GM10266 (cell line): ENCODE measurements at regions not wholly inside any gene's neighbourhood (a gene's known extent, or its start where the extent isn't known, plus 50 kb on each side); places are given as distances from the start of the nearest gene placed in this dataset.

Experiments used
- DNase-seq: peaks from one replicate; pipeline ENCODE4 v3.0.0; 2012; ENCODE audit errors: extremely low spot score
- CTCF ChIP-seq: IDR thresholded peaks from 2 replicates; pipeline ENCODE4 v1.5.1; 2012; ENCODE audit warnings: mild to moderate bottlenecking, low read depth; ENCODE audit not compliant: control insufficient read depth, insufficient read depth; ENCODE audit errors: missing control alignments

GRCh38 chr2:61722318-61722717 is 131.5 kb downstream of the FAM161A start:
- DNase-seq: no peak
- TF ChIP-seq CTCF: no peak

- no peak for TF ChIP-seq CTCF
- DNase-seq: no peak
Observed at GRCh38 chr2:61721382-61721781, 132.5 kb downstream of the FAM161A start.

GRCh38 chr2:61720911-61721310 is 132.9 kb downstream of the FAM161A start:
- no peak for TF ChIP-seq CTCF
- no peak for DNase-seq

GRCh38 chr2:61718965-61719364 is 134.9 kb downstream of the FAM161A start:
- no peak for TF ChIP-seq CTCF
- DNase-seq: no peak

GRCh38 chr2:61715506-61715905 is 138.4 kb downstream of the FAM161A start:
- no peak for DNase-seq
- TF ChIP-seq CTCF: no peak

GRCh38 chr2:61714210-61714609 is 139.7 kb downstream of the FAM161A start:
- no peak for DNase-seq
- no peak for TF ChIP-seq CTCF

GRCh38 chr2:61713457-61713856 is 140.4 kb downstream of the FAM161A start:
- DNase-seq: no peak
- TF ChIP-seq CTCF: no peak
